HEK293 (cell line): ENCODE measurements at regions not wholly inside any gene's neighbourhood (a gene's known extent, or its start where the extent isn't known, plus 50 kb on each side); places are given as distances from the start of the nearest gene placed in this dataset.

Experiments used
- CTCF ChIA-PET: fragments of 350-600 bp; formaldehyde crosslinking; extraction: SDS; loops from one replicate; lab custom pipeline; 2021; ENCODE audit warnings: antibody characterized with exemption; lab: Yijun Ruan, JAX
- POLR2A ChIA-PET: fragments of 300-600 bp; formaldehyde crosslinking; extraction: SDS; loops from one replicate; lab custom pipeline; 2020; ENCODE audit warnings: antibody characterized with exemption, inconsistent platforms; lab: Yijun Ruan, JAX
- H3K27ac ChIP-seq: fragments of 200-500 bp; sonication (Bioruptor generic); 2 replicates; pipeline ENCODE4 v1.5.1; 2014; ENCODE audit warnings: low read depth, low read length, control low read depth, inconsistent platforms; ENCODE audit errors: extremely low read depth
- H3K36me3 ChIP-seq, 2 experiments: fragments of 200-500 bp in 1 of 2; sonication (Bioruptor generic) in 1 of 2; 1 replicate in 1 of 2; 2 replicates in 1 of 2; pipeline ENCODE4 v1.5.1; 2014 to 2017; ENCODE audit warnings: inconsistent platforms in 2 of 2, low read length in 2 of 2; ENCODE audit not compliant: control insufficient read depth in 2 of 2, insufficient read depth in 1 of 2
- H3K4me1 ChIP-seq: fragments of 200-500 bp; sonication (Bioruptor generic); 2 replicates; pipeline ENCODE4 v1.5.1; 2014; ENCODE audit warnings: mild to moderate bottlenecking, low read length, inconsistent platforms; ENCODE audit not compliant: control insufficient read depth, insufficient read depth
- H3K4me3 ChIP-seq: 2 replicates; pipeline ENCODE4 v1.5.1; 2011; ENCODE audit warnings: low read depth, mild to moderate bottlenecking, control low read depth, low read length, moderate library complexity
- H3K9me3 ChIP-seq: fragments of 200-500 bp; sonication (Bioruptor generic); 2 replicates; pipeline ENCODE4 v1.5.1; 2014; ENCODE audit warnings: low read depth, low read length, inconsistent platforms; ENCODE audit not compliant: control insufficient read depth, insufficient read depth
- HOXC10 ChIP-seq: sonication (generic); formaldehyde crosslinking; IDR thresholded peaks from 2 replicates; pipeline ENCODE4 v1.8.1; 2023; ENCODE audit warnings: mild to moderate bottlenecking, missing genetic modification reagents
- PRDM6 ChIP-seq: fragments of 450-650 bp; formaldehyde crosslinking; IDR thresholded peaks from 2 replicates; pipeline ENCODE4 v1.5.1; 2017; ENCODE audit warnings: missing biosample characterization, missing genetic modification characterization
- REPIN1 ChIP-seq: fragments of 450-650 bp; formaldehyde crosslinking; IDR thresholded peaks from 2 replicates; pipeline ENCODE4 v1.5.1; 2017; ENCODE audit warnings: missing biosample characterization, missing genetic modification characterization, low read depth
- YY2 ChIP-seq: fragments of 450-650 bp; formaldehyde crosslinking; IDR thresholded peaks from 2 replicates; pipeline ENCODE4 v1.5.1; 2016; ENCODE audit warnings: missing biosample characterization, missing genetic modification characterization
- ZFP37 ChIP-seq: fragments of 450-650 bp; formaldehyde crosslinking; IDR thresholded peaks from 2 replicates; pipeline ENCODE4 v1.5.1; 2016; ENCODE audit warnings: missing biosample characterization, missing genetic modification characterization
- ZFP69B ChIP-seq: fragments of 450-650 bp; formaldehyde crosslinking; IDR thresholded peaks from 2 replicates; pipeline ENCODE4 v1.5.1; 2016; ENCODE audit warnings: missing biosample characterization, missing genetic modification characterization
- ZNF132 ChIP-seq: fragments of 450-650 bp; formaldehyde crosslinking; IDR thresholded peaks from 2 replicates; pipeline ENCODE4 v1.5.1; 2017; ENCODE audit warnings: missing biosample characterization, missing genetic modification characterization, borderline replicate concordance
- ZNF140 ChIP-seq: fragments of 450-650 bp; formaldehyde crosslinking; IDR thresholded peaks from 2 replicates; pipeline ENCODE4 v1.5.1; 2016; ENCODE audit warnings: missing biosample characterization, missing genetic modification characterization
- ZNF157 ChIP-seq: fragments of 450-650 bp; formaldehyde crosslinking; IDR thresholded peaks from 2 replicates; pipeline ENCODE4 v1.5.1; 2016; ENCODE audit warnings: missing biosample characterization, missing genetic modification characterization
- ZNF175 ChIP-seq: fragments of 450-650 bp; formaldehyde crosslinking; IDR thresholded peaks from 2 replicates; pipeline ENCODE4 v1.5.1; 2016; ENCODE audit warnings: missing biosample characterization, missing genetic modification characterization
- ZNF239 ChIP-seq: fragments of 450-650 bp; formaldehyde crosslinking; IDR thresholded peaks from 2 replicates; pipeline ENCODE4 v1.5.1; 2016; ENCODE audit warnings: missing biosample characterization, missing genetic modification characterization
- ZNF292 ChIP-seq: fragments of 450-650 bp; formaldehyde crosslinking; IDR thresholded peaks from 2 replicates; pipeline ENCODE4 v1.5.1; 2016; ENCODE audit warnings: low read depth, missing biosample characterization, missing genetic modification characterization, borderline replicate concordance
- ZNF48 ChIP-seq: fragments of 450-650 bp; formaldehyde crosslinking; IDR thresholded peaks from 2 replicates; pipeline ENCODE4 v1.5.1; 2016; ENCODE audit warnings: missing biosample characterization, missing genetic modification characterization
- ZNF529 ChIP-seq: fragments of 450-650 bp; formaldehyde crosslinking; IDR thresholded peaks from 2 replicates; pipeline ENCODE4 v1.5.1; 2017; ENCODE audit warnings: missing genetic modification characterization, missing biosample characterization; ENCODE audit not compliant: insufficient replicate concordance
- ZNF549 ChIP-seq: fragments of 450-650 bp; IDR thresholded peaks from 2 replicates; pipeline ENCODE4 v1.5.1; 2018; ENCODE audit warnings: missing biosample characterization, missing genetic modification characterization, mild to moderate bottlenecking, inconsistent platforms, moderate library complexity
- ZNF558 ChIP-seq: fragments of 450-650 bp; formaldehyde crosslinking; IDR thresholded peaks from 2 replicates; pipeline ENCODE4 v1.5.1; 2016; ENCODE audit warnings: missing biosample characterization, missing genetic modification characterization
- ZNF596 ChIP-seq: fragments of 450-650 bp; IDR thresholded peaks from 2 replicates; pipeline ENCODE4 v1.5.0; 2018; ENCODE audit warnings: missing biosample characterization, mild to moderate bottlenecking, missing genetic modification characterization, moderate library complexity
- ZNF600 ChIP-seq: fragments of 450-650 bp; formaldehyde crosslinking; IDR thresholded peaks from 2 replicates; pipeline ENCODE4 v1.5.1; 2016; ENCODE audit warnings: missing biosample characterization, missing genetic modification characterization
- ZNF629 ChIP-seq: fragments of 450-650 bp; formaldehyde crosslinking; IDR thresholded peaks from 2 replicates; pipeline ENCODE4 v1.5.1; 2017; ENCODE audit warnings: missing biosample characterization, missing genetic modification characterization
- ZNF707 ChIP-seq: fragments of 450-650 bp; formaldehyde crosslinking; IDR thresholded peaks from 2 replicates; pipeline ENCODE4 v1.5.1; 2016; ENCODE audit warnings: missing biosample characterization, missing genetic modification characterization
- ZSCAN23 ChIP-seq: fragments of 450-650 bp; formaldehyde crosslinking; IDR thresholded peaks from 2 replicates; pipeline ENCODE4 v1.5.1; 2016; ENCODE audit warnings: missing biosample characterization, missing genetic modification characterization
- ZSCAN5A ChIP-seq: fragments of 450-650 bp; formaldehyde crosslinking; IDR thresholded peaks from 2 replicates; pipeline ENCODE4 v1.5.1; 2016; ENCODE audit warnings: missing biosample characterization, missing genetic modification characterization
- TF ChIP-seq, protein P1 (sequence below): fragments of 450-650 bp; formaldehyde crosslinking; IDR thresholded peaks from 2 replicates; pipeline ENCODE4 v1.5.1; 2017; ENCODE audit warnings: missing biosample characterization, mild to moderate bottlenecking, missing genetic modification characterization, moderate library complexity

- TF ChIP-seq, protein P1, sequence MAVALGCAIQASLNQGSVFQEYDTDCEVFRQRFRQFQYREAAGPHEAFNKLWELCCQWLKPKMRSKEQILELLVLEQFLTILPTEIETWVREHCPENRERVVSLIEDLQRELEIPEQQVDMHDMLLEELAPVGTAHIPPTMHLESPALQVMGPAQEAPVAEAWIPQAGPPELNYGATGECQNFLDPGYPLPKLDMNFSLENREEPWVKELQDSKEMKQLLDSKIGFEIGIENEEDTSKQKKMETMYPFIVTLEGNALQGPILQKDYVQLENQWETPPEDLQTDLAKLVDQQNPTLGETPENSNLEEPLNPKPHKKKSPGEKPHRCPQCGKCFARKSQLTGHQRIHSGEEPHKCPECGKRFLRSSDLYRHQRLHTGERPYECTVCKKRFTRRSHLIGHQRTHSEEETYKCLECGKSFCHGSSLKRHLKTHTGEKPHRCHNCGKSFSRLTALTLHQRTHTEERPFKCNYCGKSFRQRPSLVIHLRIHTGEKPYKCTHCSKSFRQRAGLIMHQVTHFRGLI (tag by site-specific recombination), result no peak
- no peak for TF ChIP-seq ZSCAN5A (tag by site-specific recombination)
- no peak for TF ChIP-seq REPIN1 (tag by site-specific recombination)
- no peak for TF ChIP-seq YY2 (tag by site-specific recombination)
- no peak for TF ChIP-seq ZNF157 (tag by site-specific recombination)
- no peak for TF ChIP-seq ZNF175 (tag by site-specific recombination)
- no peak for TF ChIP-seq ZNF549 (tag by site-specific recombination)
- no peak for TF ChIP-seq HOXC10 (CRISPR knock-in tag)
Measured at GRCh38 chr5:74942622-74943286, 76.6 kb upstream of the FAM169A start (continued).

DNA sequence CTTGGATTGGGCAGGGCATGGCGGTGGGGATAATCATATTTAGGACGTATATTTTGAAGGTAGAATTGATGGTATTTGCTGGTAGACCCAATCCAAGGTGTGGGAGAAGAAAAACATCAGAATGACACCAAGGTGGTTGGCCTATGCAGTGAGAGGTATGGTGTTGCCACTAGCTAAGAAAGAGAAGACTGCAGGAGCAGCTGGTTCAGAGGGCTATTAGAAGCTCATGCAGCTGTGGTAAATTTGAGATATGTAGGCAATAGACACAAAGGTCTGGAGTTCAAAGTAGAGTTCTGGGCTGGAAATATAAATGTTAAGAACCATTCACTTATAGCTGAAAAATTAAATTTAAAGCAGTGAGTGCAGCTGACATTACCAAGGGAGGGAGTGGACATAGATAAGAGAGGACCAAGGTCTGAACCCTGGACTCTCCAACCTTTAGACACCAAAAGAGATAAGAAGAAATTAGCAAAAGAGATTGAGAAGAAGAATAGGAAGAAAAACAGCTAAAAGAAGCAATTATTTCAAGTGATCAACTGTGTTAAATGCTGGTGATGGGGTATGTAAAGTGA lies 74.7 kb upstream of the FAM169A start:
- Histone ChIP-seq H3K27ac (no peak overlapping the region), H3K9me3 (no peaks in the 10 kb centered on the region), H3K4me3 (no peak overlapping the region), H3K36me3 (no peaks in the 10 kb centered on the region), H3K4me1 (no peaks in the 10 kb centered on the region)
- no peak for TF ChIP-seq PRDM6 (tag by site-specific recombination)
- no peak for TF ChIP-seq ZNF132 (tag by site-specific recombination)
- TF ChIP-seq ZNF558 (tag by site-specific recombination), result no peak
- no peak for TF ChIP-seq ZNF529 (tag by site-specific recombination)
- TF ChIP-seq ZNF629 (tag by site-specific recombination), result no peak
- no peak for TF ChIP-seq ZNF600 (tag by site-specific recombination)
- TF ChIP-seq ZNF596 (tag by site-specific recombination), result no peak
- no peak for TF ChIP-seq ZNF707
- no peak for TF ChIP-seq ZNF239 (tag by site-specific recombination)
- no peak for TF ChIP-seq ZFP69B
- no peak for TF ChIP-seq ZNF292 (tag by site-specific recombination)
- no peak for TF ChIP-seq REPIN1 (tag by site-specific recombination)
- no peak for TF ChIP-seq ZNF140 (tag by site-specific recombination)
- no peak for TF ChIP-seq ZSCAN23
- TF ChIP-seq ZFP37 (tag by site-specific recombination), result no peak
- TF ChIP-seq ZNF48 (tag by site-specific recombination), result no peak
- POLR2A ChIA-PET, result no interaction called here
- CTCF ChIA-PET, result interaction anchor here (0.6 kb wide), 1 partner anchor 1346 kb away, joined by 3 read pairs; no protein-coding TSS in a partner anchor
